Panc1 (cell line): ENCODE measurements at regions not wholly inside any gene's neighbourhood (a gene's known extent, or its start where the extent isn't known, plus 50 kb on each side); places are given as distances from the start of the nearest gene placed in this dataset.

Experiments
- ATAC-seq: fragments of 200-7000 bp; cut with Tn5 transposase; 2 replicates; pipeline ENCODE4 v1.9.1; 2020; ENCODE audit warnings: mild to moderate bottlenecking, moderate library complexity
- BruUV-seq: library from RNA; stranded (reverse); fragments of 400-500 nt; replicated peaks from 2 replicates; lab custom pipeline; 2021; lab: Mats Ljungman, UMichigan
- CTCF ChIA-PET: fragments of 300-600 bp; sonication (Branson Sonifier 250); formaldehyde crosslinking; loops from one replicate; lab custom pipeline; 2022; ENCODE audit warnings: antibody characterized with exemption; lab: Charles Lee
- POLR2A ChIA-PET: fragments of 300-600 bp; sonication (Branson Sonifier 250); formaldehyde crosslinking; loops from one replicate; lab custom pipeline; 2022; ENCODE audit warnings: antibody characterized with exemption; lab: Charles Lee
- DNase-seq: peaks from one replicate; pipeline ENCODE4 v3.0.0-alpha.2; 2010; ENCODE audit warnings: low read depth, low spot score
- H3K27ac ChIP-seq: 2 replicates; pipeline ENCODE4 v1.5.1; 2011; ENCODE audit warnings: mild to moderate bottlenecking, low read length, inconsistent platforms
- H3K27me3 ChIP-seq: fragments of 200-500 bp; sonication (Bioruptor generic); 2 replicates; pipeline ENCODE4 v1.6.0; 2014; ENCODE audit warnings: low read length, inconsistent platforms; ENCODE audit not compliant: control insufficient read depth, insufficient read depth
- H3K36me3 ChIP-seq: fragments of 200-500 bp; sonication (Bioruptor generic); 2 replicates; pipeline ENCODE4 v1.5.1; 2014; ENCODE audit warnings: inconsistent platforms, mild to moderate bottlenecking, low read length, moderate library complexity; ENCODE audit not compliant: control insufficient read depth, insufficient read depth
- H3K4me1 ChIP-seq: 2 replicates; pipeline ENCODE4 v1.5.1; 2011; ENCODE audit warnings: inconsistent platforms, mild to moderate bottlenecking, low read length, moderate library complexity; ENCODE audit not compliant: control insufficient read depth, insufficient read depth
- H3K4me3 ChIP-seq, 2 experiments: 2 replicates each; pipeline ENCODE4 v1.5.1; 2011 to 2012; ENCODE audit warnings: low read depth in 2 of 2, low read length in 2 of 2, mild to moderate bottlenecking in 2 of 2, inconsistent platforms in 1 of 2, moderate library complexity in 1 of 2
- H3K9me3 ChIP-seq: fragments of 200-500 bp; sonication (Bioruptor generic); 2 replicates; pipeline ENCODE4 v1.5.1; 2014; ENCODE audit warnings: low read depth, mild to moderate bottlenecking, inconsistent platforms, low read length, moderate library complexity; ENCODE audit not compliant: control insufficient read depth, insufficient read depth
- CTCF ChIP-seq: fragments of 450-650 bp; IDR thresholded peaks from 2 replicates; pipeline ENCODE4 v1.5.1; 2017; ENCODE audit warnings: mild to moderate bottlenecking
- POLR2AphosphoS5 ChIP-seq: IDR thresholded peaks from 2 replicates; pipeline ENCODE4 v1.6.1; 2012; ENCODE audit warnings: mild to moderate bottlenecking, low read depth, low read length, moderate library complexity
- REST ChIP-seq, 2 experiments: IDR thresholded peaks; 2 replicates each; pipeline ENCODE4 v1.6.1; 2011 to 2012; ENCODE audit warnings: low read depth in 2 of 2, control low read depth in 1 of 2, low read length in 1 of 2, mild to moderate bottlenecking in 1 of 2, moderate library complexity in 1 of 2; ENCODE audit not compliant: insufficient read depth in 1 of 2
- SIN3A ChIP-seq: IDR thresholded peaks from 2 replicates; pipeline ENCODE4 v1.6.1; 2012; ENCODE audit warnings: low read depth, mild to moderate bottlenecking, low read length, moderate library complexity, borderline replicate concordance; ENCODE audit not compliant: insufficient read depth
- TCF7L2 ChIP-seq: IDR thresholded peaks from 2 replicates; pipeline ENCODE4 v1.6.1; 2011; ENCODE audit warnings: mild to moderate bottlenecking, low read depth, low read length, inconsistent platforms
- in situ Hi-C: cut with HindIII; loops from 2 replicates; pipeline ENCODE4 v1.10.0; 2016; ENCODE audit warnings: low sequenced_read_pairs, low pct_unique_long_range_greater_than_20kb
- intact Hi-C: fragments of 100-400 bp; cut with micrococcal nuclease; formaldehyde crosslinking; loops from one replicate; pipeline ENCODE4 v1.10.0; 2022; ENCODE audit not compliant: unreplicated experiment

- Histone ChIP-seq H3K4me3 (no peak overlapping the region), H3K27me3 (no peaks in the 10 kb centered on the region), H3K4me1 (no peaks in the 10 kb centered on the region), H3K36me3 (no peaks in the 10 kb centered on the region; the same call in 1 of the 2 replicates), H3K9me3 (0 out of 2 replicates have a peak, but pooled peaks cover 3% of the 10 kb centered on the region), H3K27ac (no peak overlapping the region)
- POLR2A ChIA-PET, result no interaction called here
- DNase-seq (no peak), ATAC-seq (no peak)
- CTCF ChIA-PET, result interaction anchor here (0.6 kb wide), 1 partner anchor 341 kb away, joined by 7 read pairs; no protein-coding TSS in a partner anchor
- in situ Hi-C loops, result no loop called here
- TF ChIP-seq TCF7L2 (no peak), REST (IDR thresholded peaks at IDR 0.05; ENCODE audit: insufficient read depth in 1 of 2, low read depth in 2 of 2, low read length in 1 of 2) (no peak), SIN3A (no peak), CTCF (no peak), POLR2AphosphoS5 (no peak)
- BruUV-seq, result no TSS peak
- intact Hi-C loops, result no loop called here
These were observed 263.1 kb upstream of the PITRM1 start for GRCh38 chr10:3435671-3436070.

GRCh38 chr10:3433988-3434387 is 261.4 kb upstream of the PITRM1 start:
- DNase-seq (no peak), ATAC-seq (no peak)
- Histone ChIP-seq H3K27ac (no peak overlapping the region), H3K27me3 (no peaks in the 10 kb centered on the region), H3K4me3 (no peak overlapping the region), H3K4me1 (no peaks in the 10 kb centered on the region), H3K36me3 (no peaks in the 10 kb centered on the region; the same call in 1 of the 2 replicates), H3K9me3 (no peaks in the 10 kb centered on the region)
- in situ Hi-C loops (no loop called here), intact Hi-C loops (no loop called here)
- POLR2A ChIA-PET, result interaction anchor here (0.5 kb wide), 1 partner anchor 376 kb away, joined by 5 read pairs; no protein-coding TSS in a partner anchor
- CTCF ChIA-PET, result no interaction called here
- no TSS peak for BruUV-seq
- TF ChIP-seq POLR2AphosphoS5 (no peak), REST (IDR thresholded peaks at IDR 0.05; ENCODE audit: insufficient read depth in 1 of 2, low read depth in 2 of 2, low read length in 1 of 2) (no peak), CTCF (no peak), TCF7L2 (no peak), SIN3A (no peak)
